Parathyroid adenoma (tissue), 2 donors: ENCODE measurements at regions not wholly inside any gene's neighbourhood (a gene's known extent, or its start where the extent isn't known, plus 50 kb on each side); places are given as distances from the start of the nearest gene placed in this dataset.

Experiments
- H2AFZ ChIP-seq: fragments of 300-600 bp; sonication (generic); one replicate; pipeline ENCODE4 v1.7.0; 2017; ENCODE audit warnings: antibody characterized with exemption, mild to moderate bottlenecking
- H3K27ac ChIP-seq: fragments of 300-600 bp; sonication (generic); one replicate; pipeline ENCODE4 v1.7.0; 2017
- H3K27me3 ChIP-seq: fragments of 300-600 bp; sonication (generic); one replicate; pipeline ENCODE4 v1.7.0; 2017; ENCODE audit warnings: low read length; ENCODE audit not compliant: control insufficient read depth, insufficient read depth
- H3K36me3 ChIP-seq: fragments of 300-600 bp; sonication (generic); one replicate; pipeline ENCODE4 v1.7.0; 2017; ENCODE audit warnings: low read length; ENCODE audit not compliant: control insufficient read depth, insufficient read depth
- H3K4me1 ChIP-seq: fragments of 300-600 bp; sonication (generic); one replicate; pipeline ENCODE4 v1.7.0; 2017; ENCODE audit warnings: control low read depth
- H3K4me2 ChIP-seq: fragments of 300-600 bp; sonication (generic); one replicate; pipeline ENCODE4 v1.7.0; 2017; ENCODE audit warnings: low read length
- H3K4me3 ChIP-seq: fragments of 300-600 bp; sonication (generic); one replicate; pipeline ENCODE4 v1.7.0; 2017; ENCODE audit warnings: low read depth, low read length
- H3K79me2 ChIP-seq: fragments of 300-600 bp; sonication (generic); one replicate; pipeline ENCODE4 v1.7.0; 2017; ENCODE audit warnings: control low read depth
- H3K9ac ChIP-seq: fragments of 300-600 bp; sonication (generic); one replicate; pipeline ENCODE4 v1.7.0; 2017; ENCODE audit warnings: mild to moderate bottlenecking
- H3K9me3 ChIP-seq: fragments of 300-600 bp; sonication (generic); one replicate; pipeline ENCODE4 v1.7.0; 2017; ENCODE audit warnings: low read length; ENCODE audit not compliant: control insufficient read depth
- CTCF ChIP-seq: fragments of 300-600 bp; sonication (generic); IDR thresholded peaks from one replicate; pipeline ENCODE4 v1.7.0; 2017; ENCODE audit warnings: antibody characterized with exemption, mild to moderate bottlenecking
- donor health status: primary hyperparathyroidism.

DNA sequence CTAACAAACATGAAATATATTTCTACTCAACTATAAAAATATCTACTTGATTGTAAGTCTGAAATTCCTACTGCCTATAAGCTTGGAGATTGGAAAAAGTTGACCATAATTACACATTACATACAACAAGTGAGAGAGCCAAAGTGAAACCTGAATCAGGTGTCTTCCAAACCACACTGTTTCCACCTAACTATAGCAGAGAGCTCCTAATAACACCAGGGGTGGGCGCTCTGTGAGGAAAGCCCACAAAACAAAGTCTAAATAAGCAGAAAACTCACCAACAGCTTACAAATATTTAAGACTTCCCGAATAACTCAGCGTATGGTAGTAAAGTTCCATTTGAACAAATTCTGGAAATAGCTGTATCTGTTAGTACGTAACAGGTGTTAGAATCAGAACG lies 119.9 kb downstream of the GPR37 start:
- no peak overlapping the region for H2AFZ ChIP-seq
- no peak overlapping the region for H3K4me2 ChIP-seq
- H3K9ac ChIP-seq: no peak overlapping the region
- no peaks in the 10 kb centered on the region for H3K27me3 ChIP-seq
- no peak overlapping the region for H3K27ac ChIP-seq
- no peak for TF ChIP-seq CTCF
- no peaks in the 10 kb centered on the region for H3K9me3 ChIP-seq
- no peaks in the 10 kb centered on the region for H3K36me3 ChIP-seq
- H3K4me1 ChIP-seq: no peaks in the 10 kb centered on the region
- H3K4me3 ChIP-seq: no peak overlapping the region
- no peaks in the 10 kb centered on the region for H3K79me2 ChIP-seq

GRCh38 chr7:124643311-124643811 lies 122.2 kb downstream of the GPR37 start:
- H2AFZ ChIP-seq: no peak overlapping the region
- H3K79me2 ChIP-seq: no peaks in the 10 kb centered on the region
- no peak overlapping the region for H3K4me3 ChIP-seq
- no peaks in the 10 kb centered on the region for H3K9me3 ChIP-seq
- no peaks in the 10 kb centered on the region for H3K27me3 ChIP-seq
- no peaks in the 10 kb centered on the region for H3K4me1 ChIP-seq
- H3K4me2 ChIP-seq: no peak overlapping the region
- H3K27ac ChIP-seq: no peak overlapping the region
- H3K36me3 ChIP-seq: no peaks in the 10 kb centered on the region
- no peak for TF ChIP-seq CTCF
- no peak overlapping the region for H3K9ac ChIP-seq

DNA sequence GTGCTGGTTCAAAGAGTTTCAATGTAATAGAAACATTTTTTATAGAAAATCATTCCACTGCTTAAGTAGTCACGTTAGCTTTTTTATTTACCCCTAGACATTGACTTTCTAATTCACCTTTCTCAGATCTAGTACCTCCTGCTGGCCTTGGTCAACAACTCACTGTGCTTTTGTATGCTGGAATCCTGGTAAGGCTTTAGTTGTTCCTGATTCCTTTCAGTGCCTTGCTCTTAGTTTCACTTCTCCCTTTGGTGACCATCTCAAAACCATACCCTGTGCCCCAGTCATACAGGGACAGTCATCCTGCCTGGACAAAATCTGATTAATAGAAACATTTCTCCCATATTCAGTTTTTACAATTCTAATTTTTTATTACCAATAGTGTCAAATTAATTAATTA lies 130.2 kb downstream of the GPR37 start:
- Histone ChIP-seq H3K4me1 (no peaks in the 10 kb centered on the region), H3K4me3 (no peak overlapping the region), H3K4me2 (no peak overlapping the region), H3K79me2 (no peaks in the 10 kb centered on the region), H3K9me3 (no peaks in the 10 kb centered on the region), H2AFZ (no peak overlapping the region), H3K9ac (no peak overlapping the region), H3K27me3 (no peaks in the 10 kb centered on the region), H3K36me3 (no peaks in the 10 kb centered on the region), H3K27ac (no peak overlapping the region)
- TF ChIP-seq CTCF: no peak

DNA sequence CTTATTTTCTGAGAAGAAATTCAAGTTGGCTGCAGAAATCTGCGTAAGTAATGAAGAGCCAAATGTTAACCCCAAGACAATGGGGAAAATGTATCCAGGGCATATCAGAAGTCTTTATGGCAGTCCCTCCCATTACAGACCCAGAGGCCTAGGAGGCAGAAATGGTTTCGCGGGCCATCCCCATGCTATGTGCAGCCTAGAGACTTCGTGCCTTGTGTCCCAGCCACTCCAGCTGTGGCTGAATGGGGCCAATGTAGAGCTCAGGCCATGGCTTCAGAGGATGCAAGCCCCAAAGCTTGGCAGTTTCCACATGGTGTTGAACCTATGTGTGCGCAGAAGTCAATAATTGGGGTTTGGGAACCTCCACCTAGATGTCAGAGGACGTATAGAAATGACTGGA lies 131.9 kb downstream of the GPR37 start:
- H3K27ac ChIP-seq: no peak overlapping the region
- no peak overlapping the region for H3K9ac ChIP-seq
- H3K36me3 ChIP-seq: no peaks in the 10 kb centered on the region
- no peaks in the 10 kb centered on the region for H3K79me2 ChIP-seq
- H3K4me2 ChIP-seq: no peak overlapping the region
- no peaks in the 10 kb centered on the region for H3K4me1 ChIP-seq
- no peak for TF ChIP-seq CTCF
- H3K9me3 ChIP-seq: no peaks in the 10 kb centered on the region
- H3K4me3 ChIP-seq: no peak overlapping the region
- no peaks in the 10 kb centered on the region for H3K27me3 ChIP-seq
- no peak overlapping the region for H2AFZ ChIP-seq

GRCh38 chr7:124630395-124630794 lies 135.2 kb downstream of the GPR37 start:
- no peak overlapping the region for H2AFZ ChIP-seq
- H3K9ac ChIP-seq: no peak overlapping the region
- no peaks in the 10 kb centered on the region for H3K36me3 ChIP-seq
- no peak overlapping the region for H3K27ac ChIP-seq
- no peaks in the 10 kb centered on the region for H3K9me3 ChIP-seq
- H3K79me2 ChIP-seq: no peaks in the 10 kb centered on the region
- no peaks in the 10 kb centered on the region for H3K4me1 ChIP-seq
- no peaks in the 10 kb centered on the region for H3K27me3 ChIP-seq
- no peak overlapping the region for H3K4me3 ChIP-seq
- H3K4me2 ChIP-seq: no peak overlapping the region
- TF ChIP-seq CTCF: no peak
